ENCODE measurements at regions not wholly inside any gene's neighbourhood (a gene's known extent, or its start where the extent isn't known, plus 50 kb on each side); places are given as distances from the start of the nearest gene placed in this dataset.

GRCh38 chr4:38365261-38365660, 298.7 kb upstream of the KLF3 start (continued):
- no peak for TF ChIP-seq GABPB1 (CRISPR knock-in tag; IDR thresholded peaks at IDR 0.05)
- TF ChIP-seq, protein P1, sequence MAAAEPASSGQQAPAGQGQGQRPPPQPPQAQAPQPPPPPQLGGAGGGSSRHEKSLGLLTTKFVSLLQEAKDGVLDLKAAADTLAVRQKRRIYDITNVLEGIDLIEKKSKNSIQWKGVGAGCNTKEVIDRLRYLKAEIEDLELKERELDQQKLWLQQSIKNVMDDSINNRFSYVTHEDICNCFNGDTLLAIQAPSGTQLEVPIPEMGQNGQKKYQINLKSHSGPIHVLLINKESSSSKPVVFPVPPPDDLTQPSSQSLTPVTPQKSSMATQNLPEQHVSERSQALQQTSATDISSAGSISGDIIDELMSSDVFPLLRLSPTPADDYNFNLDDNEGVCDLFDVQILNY (CRISPR knock-in tag; IDR thresholded peaks at IDR 0.05), result no peak
- no peak for TF ChIP-seq PREB (CRISPR knock-in tag; IDR thresholded peaks at IDR 0.05; ENCODE audit: borderline replicate concordance)
- TF ChIP-seq MXD4 (CRISPR knock-in tag; IDR thresholded peaks at IDR 0.05; ENCODE audit: borderline replicate concordance), result no peak
- TF ChIP-seq ATF6 (CRISPR knock-in tag; IDR thresholded peaks at IDR 0.05), result no peak
- TF ChIP-seq USF2 (CRISPR knock-in tag; IDR thresholded peaks at IDR 0.05), result no peak
- TF ChIP-seq, protein P2, sequence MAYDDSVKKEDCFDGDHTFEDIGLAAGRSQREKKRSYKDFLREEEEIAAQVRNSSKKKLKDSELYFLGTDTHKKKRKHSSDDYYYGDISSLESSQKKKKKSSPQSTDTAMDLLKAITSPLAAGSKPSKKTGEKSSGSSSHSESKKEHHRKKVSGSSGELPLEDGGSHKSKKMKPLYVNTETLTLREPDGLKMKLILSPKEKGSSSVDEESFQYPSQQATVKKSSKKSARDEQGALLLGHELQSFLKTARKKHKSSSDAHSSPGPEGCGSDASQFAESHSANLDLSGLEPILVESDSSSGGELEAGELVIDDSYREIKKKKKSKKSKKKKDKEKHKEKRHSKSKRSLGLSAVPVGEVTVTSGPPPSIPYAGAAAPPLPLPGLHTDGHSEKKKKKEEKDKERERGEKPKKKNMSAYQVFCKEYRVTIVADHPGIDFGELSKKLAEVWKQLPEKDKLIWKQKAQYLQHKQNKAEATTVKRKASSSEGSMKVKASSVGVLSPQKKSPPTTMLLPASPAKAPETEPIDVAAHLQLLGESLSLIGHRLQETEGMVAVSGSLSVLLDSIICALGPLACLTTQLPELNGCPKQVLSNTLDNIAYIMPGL (CRISPR knock-in tag; IDR thresholded peaks at IDR 0.05), result no peak
- TF ChIP-seq, protein P3, sequence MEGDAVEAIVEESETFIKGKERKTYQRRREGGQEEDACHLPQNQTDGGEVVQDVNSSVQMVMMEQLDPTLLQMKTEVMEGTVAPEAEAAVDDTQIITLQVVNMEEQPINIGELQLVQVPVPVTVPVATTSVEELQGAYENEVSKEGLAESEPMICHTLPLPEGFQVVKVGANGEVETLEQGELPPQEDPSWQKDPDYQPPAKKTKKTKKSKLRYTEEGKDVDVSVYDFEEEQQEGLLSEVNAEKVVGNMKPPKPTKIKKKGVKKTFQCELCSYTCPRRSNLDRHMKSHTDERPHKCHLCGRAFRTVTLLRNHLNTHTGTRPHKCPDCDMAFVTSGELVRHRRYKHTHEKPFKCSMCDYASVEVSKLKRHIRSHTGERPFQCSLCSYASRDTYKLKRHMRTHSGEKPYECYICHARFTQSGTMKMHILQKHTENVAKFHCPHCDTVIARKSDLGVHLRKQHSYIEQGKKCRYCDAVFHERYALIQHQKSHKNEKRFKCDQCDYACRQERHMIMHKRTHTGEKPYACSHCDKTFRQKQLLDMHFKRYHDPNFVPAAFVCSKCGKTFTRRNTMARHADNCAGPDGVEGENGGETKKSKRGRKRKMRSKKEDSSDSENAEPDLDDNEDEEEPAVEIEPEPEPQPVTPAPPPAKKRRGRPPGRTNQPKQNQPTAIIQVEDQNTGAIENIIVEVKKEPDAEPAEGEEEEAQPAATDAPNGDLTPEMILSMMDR (IDR thresholded peaks at IDR 0.05), result no peak
- TF ChIP-seq ZNF416 (CRISPR knock-in tag; IDR thresholded peaks at IDR 0.05), result no peak
- TF ChIP-seq MAX (CRISPR knock-in tag; IDR thresholded peaks at IDR 0.05), result no peak
- no peak for TF ChIP-seq ZNF121 (CRISPR knock-in tag; IDR thresholded peaks at IDR 0.05)

DNA sequence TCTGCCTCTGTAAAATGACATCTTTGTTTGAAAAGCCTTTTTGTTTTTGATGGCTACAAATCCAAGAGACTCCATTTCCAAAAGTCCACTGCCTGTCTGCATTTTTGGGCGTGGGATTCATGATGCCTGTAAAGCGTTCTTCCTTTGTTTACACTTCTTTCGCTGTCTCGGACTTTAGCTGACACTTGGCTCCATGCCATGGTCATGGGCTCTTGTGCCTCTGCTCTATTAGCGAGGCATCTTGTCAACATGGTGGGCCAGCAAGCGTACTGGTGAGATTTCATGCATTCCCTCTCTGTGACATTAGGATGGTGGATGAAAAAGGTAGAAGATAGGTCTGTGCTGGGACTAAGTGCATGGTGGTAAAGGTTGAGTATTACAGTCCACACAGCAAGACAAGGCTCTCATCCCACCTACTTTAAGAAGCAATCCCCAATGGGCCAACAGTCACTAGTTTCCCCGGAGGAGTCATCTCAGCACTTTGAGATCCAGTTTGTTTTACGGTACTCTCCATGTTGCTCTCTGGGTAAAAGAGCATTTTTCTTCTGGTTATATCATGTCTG, 298.2 kb upstream of the KLF3 start:
- Mint-ChIP-seq H3K4me1 (no peaks in the 10 kb centered on the region), H3K36me3 (no peaks in the 10 kb centered on the region), H3K27me3 (ENCODE audit: low read depth) (no peaks in the 10 kb centered on the region), H3K9me3 (peaks cover 12% of the 10 kb centered on the region), H3K27ac (no peak overlapping the region), H3K4me3 (no peak overlapping the region)
- ChIA-PET POLR2A (no interaction called here), CTCF (no interaction called here)
- no peak for DNase-seq (ENCODE audit: low spot score)
- no peak for ATAC-seq
- TF ChIP-seq GRHL2 (CRISPR knock-in tag; IDR thresholded peaks at IDR 0.05; ENCODE audit: insufficient replicate concordance, severe bottlenecking) (no peak), MAX (CRISPR knock-in tag; IDR thresholded peaks at IDR 0.05) (no peak), ZNF219 (CRISPR knock-in tag; IDR thresholded peaks at IDR 0.05; ENCODE audit: borderline replicate concordance) (no peak), ZNF396 (CRISPR knock-in tag; IDR thresholded peaks at IDR 0.05; ENCODE audit: borderline replicate concordance) (no peak), MXD4 (CRISPR knock-in tag; IDR thresholded peaks at IDR 0.05; ENCODE audit: borderline replicate concordance) (no peak), PRRX2 (CRISPR knock-in tag; IDR thresholded peaks at IDR 0.05) (no peak), STAT6 (CRISPR knock-in tag; conservative IDR thresholded peaks at IDR 0.05; ENCODE audit: low read depth) (no peak), KAT7 (CRISPR knock-in tag; IDR thresholded peaks at IDR 0.05; ENCODE audit: borderline replicate concordance) (no peak), ETV6 (CRISPR knock-in tag; IDR thresholded peaks at IDR 0.05) (no peak), TEAD1 (CRISPR knock-in tag; IDR thresholded peaks at IDR 0.05) (no peak), MLX (CRISPR knock-in tag; IDR thresholded peaks at IDR 0.05) (no peak), SMAD4 (CRISPR knock-in tag; IDR thresholded peaks at IDR 0.05) (no peak), TCF7 (CRISPR knock-in tag; IDR thresholded peaks at IDR 0.05; ENCODE audit: low read depth) (no peak), FOXP1 (CRISPR knock-in tag; IDR thresholded peaks at IDR 0.05; ENCODE audit: borderline replicate concordance) (no peak)
